IPS-18a (cell line): ENCODE measurements at regions not wholly inside any gene's neighbourhood (a gene's known extent, or its start where the extent isn't known, plus 50 kb on each side); places are given as distances from the start of the nearest gene placed in this dataset.
"Not testable (repeated sequence)": the region's sequence is repeated elsewhere in the genome, so short reads cannot be mapped to it uniquely, and the experiment has no call there.

ENCODE experiments used
- H3K27ac ChIP-seq: one replicate; pipeline ENCODE4 v1.5.1; 2013; ENCODE audit warnings: low read length
- H3K27me3 ChIP-seq: one replicate; pipeline ENCODE4 v1.6.1; 2013; ENCODE audit warnings: mild to moderate bottlenecking, low read length; ENCODE audit not compliant: control insufficient read depth, insufficient read depth
- H3K36me3 ChIP-seq: one replicate; pipeline ENCODE4 v1.6.1; 2013; ENCODE audit warnings: low read depth, low read length; ENCODE audit not compliant: control insufficient read depth
- H3K4me1 ChIP-seq: one replicate; pipeline ENCODE4 v1.6.1; 2013; ENCODE audit warnings: low read depth, low read length; ENCODE audit not compliant: control insufficient read depth
- H3K4me3 ChIP-seq: one replicate; pipeline ENCODE4 v1.5.1; 2013; ENCODE audit warnings: low read length
- H3K9ac ChIP-seq: one replicate; pipeline ENCODE4 v1.6.1; 2013; ENCODE audit warnings: mild to moderate bottlenecking, low read length, moderate library complexity
- H3K9me3 ChIP-seq: one replicate; pipeline ENCODE4 v1.6.1; 2013; ENCODE audit warnings: low read depth, low read length; ENCODE audit not compliant: control insufficient read depth

DNA sequence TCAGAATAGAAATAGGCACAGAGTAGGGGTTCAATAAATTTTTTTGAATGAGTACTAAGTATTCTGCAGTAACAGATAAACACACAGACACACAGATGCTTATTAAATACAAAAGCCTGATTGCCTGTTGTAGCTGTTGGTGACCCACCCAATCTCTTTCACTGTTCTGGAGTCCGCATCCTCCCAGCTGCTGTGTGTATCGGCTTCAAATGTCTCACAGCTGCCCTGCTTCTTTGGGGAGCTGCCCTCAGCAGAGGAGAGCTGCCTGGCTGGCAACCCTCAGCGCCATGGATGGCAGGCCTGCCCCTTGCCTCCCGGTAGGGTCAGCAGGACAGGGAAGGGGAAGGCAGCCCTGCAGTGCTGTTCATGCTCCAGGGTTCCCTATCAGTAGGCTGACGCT lies 50.5 kb upstream of the PRNP start:
- Histone ChIP-seq H3K27me3 (no peaks in the 10 kb centered on the region), H3K4me3 (no peak overlapping the region), H3K4me1 (no peaks in the 10 kb centered on the region), H3K9me3 (no peaks in the 10 kb centered on the region), H3K9ac (no peak overlapping the region), H3K27ac (no peak overlapping the region), H3K36me3 (no peaks in the 10 kb centered on the region)

- Histone ChIP-seq H3K9ac (no peak overlapping the region), H3K36me3 (no peaks in the 10 kb centered on the region), H3K4me3 (no peak overlapping the region), H3K4me1 (no peaks in the 10 kb centered on the region), H3K27me3 (no peaks in the 10 kb centered on the region), H3K27ac (no peak overlapping the region), H3K9me3 (no peaks in the 10 kb centered on the region)
These were observed 50.9 kb upstream of the PRNP start for GRCh38 chr20:4635342-4635741.

DNA sequence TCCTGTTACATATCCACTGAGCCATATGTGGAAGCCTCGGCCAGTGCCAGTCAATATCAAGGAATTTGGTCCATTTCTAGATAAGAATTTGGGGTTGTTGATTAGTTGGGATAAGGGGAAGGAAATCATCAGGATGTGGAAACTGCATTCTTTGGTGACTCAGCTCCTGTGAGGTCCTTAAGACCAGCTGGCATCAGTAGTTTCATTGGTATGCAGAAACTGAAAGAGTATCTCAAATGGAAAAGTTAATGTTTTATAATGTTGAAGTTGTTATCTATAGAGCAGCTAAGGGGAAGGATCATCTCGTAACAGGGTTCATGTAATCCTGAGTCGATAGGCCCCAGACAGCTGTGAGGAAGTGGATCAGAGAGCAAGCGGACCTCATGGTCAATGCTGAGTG lies 52.5 kb upstream of the PRNP start:
- Histone ChIP-seq H3K4me3 (no peak overlapping the region), H3K9me3 (no peaks in the 10 kb centered on the region), H3K36me3 (no peaks in the 10 kb centered on the region), H3K27ac (no peak overlapping the region), H3K27me3 (no peaks in the 10 kb centered on the region), H3K4me1 (no peaks in the 10 kb centered on the region), H3K9ac (no peak overlapping the region)

DNA sequence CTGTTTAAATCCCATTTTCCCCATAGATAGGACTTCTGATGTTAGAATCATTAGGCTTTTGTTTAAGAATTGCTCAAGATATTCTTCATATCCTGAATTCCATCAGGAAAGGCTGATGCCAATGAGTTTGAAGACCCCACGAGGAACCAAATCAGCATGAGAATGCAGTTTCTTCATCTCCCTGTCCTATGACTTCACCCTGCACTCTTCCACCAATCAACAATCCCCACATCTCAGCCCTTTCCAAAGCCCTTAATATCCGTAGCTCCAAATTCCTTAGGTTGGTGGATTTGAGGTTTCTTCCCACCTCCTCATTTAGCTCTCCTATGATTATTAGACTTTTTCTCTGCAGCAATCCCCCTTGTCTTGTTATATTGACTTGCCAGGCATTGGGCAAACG lies 52.9 kb upstream of the PRNP start:
- Histone ChIP-seq H3K27ac (no peak overlapping the region), H3K36me3 (no peaks in the 10 kb centered on the region), H3K9me3 (no peaks in the 10 kb centered on the region), H3K4me3 (no peak overlapping the region), H3K9ac (no peak overlapping the region), H3K4me1 (no peaks in the 10 kb centered on the region), H3K27me3 (no peaks in the 10 kb centered on the region)

- H3K27me3 ChIP-seq: no peaks in the 10 kb centered on the region
- H3K4me1 ChIP-seq: no peaks in the 10 kb centered on the region
- H3K36me3 ChIP-seq: no peaks in the 10 kb centered on the region
- H3K9me3 ChIP-seq: no peaks in the 10 kb centered on the region
- no peak overlapping the region for H3K27ac ChIP-seq
- H3K9ac ChIP-seq: no peak overlapping the region
- no peak overlapping the region for H3K4me3 ChIP-seq
These were observed 53.4 kb upstream of the PRNP start for GRCh38 chr20:4632876-4633275.

DNA sequence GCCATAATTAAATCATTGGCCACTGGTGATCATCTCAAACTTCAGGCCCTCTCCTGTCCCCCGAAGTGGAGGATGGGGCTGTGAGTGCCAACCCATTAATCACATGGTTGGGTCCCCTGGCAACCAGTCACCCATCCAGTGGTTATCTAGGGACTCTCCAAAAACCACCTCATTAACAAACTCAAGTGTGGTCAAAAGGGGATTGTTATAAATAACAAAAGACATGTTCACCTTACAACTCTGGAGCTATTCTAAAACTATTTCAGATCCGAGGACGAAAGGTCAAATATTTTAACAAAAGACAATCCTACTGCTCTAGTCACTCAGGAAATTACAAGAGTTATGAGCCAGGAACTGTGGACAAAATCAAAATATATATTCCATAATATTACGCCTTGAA lies 60.0 kb upstream of the PRNP start:
- no peak overlapping the region for H3K27ac ChIP-seq
- H3K4me3 ChIP-seq: no peak overlapping the region
- peaks cover 4% of the 10 kb centered on the region for H3K4me1 ChIP-seq
- no peaks in the 10 kb centered on the region for H3K27me3 ChIP-seq
- no peak overlapping the region for H3K9ac ChIP-seq
- no peaks in the 10 kb centered on the region for H3K36me3 ChIP-seq
- H3K9me3 ChIP-seq: no peaks in the 10 kb centered on the region

GRCh38 chr20:4625687-4626086 lies 60.6 kb upstream of the PRNP start:
- no peak overlapping the region for H3K4me3 ChIP-seq
- H3K9ac ChIP-seq: no peak overlapping the region
- no peaks in the 10 kb centered on the region for H3K9me3 ChIP-seq
- no peaks in the 10 kb centered on the region for H3K36me3 ChIP-seq
- peaks cover 4% of the 10 kb centered on the region for H3K4me1 ChIP-seq
- no peak overlapping the region for H3K27ac ChIP-seq
- H3K27me3 ChIP-seq: no peaks in the 10 kb centered on the region

GRCh38 chr20:4624675-4625336 lies 61.5 kb upstream of the PRNP start:
- H3K27me3 ChIP-seq, H3K4me1 ChIP-seq, H3K36me3 ChIP-seq, H3K9ac ChIP-seq, H3K4me3 ChIP-seq, H3K9me3 ChIP-seq, H3K27ac ChIP-seq: not testable (repeated sequence)

DNA sequence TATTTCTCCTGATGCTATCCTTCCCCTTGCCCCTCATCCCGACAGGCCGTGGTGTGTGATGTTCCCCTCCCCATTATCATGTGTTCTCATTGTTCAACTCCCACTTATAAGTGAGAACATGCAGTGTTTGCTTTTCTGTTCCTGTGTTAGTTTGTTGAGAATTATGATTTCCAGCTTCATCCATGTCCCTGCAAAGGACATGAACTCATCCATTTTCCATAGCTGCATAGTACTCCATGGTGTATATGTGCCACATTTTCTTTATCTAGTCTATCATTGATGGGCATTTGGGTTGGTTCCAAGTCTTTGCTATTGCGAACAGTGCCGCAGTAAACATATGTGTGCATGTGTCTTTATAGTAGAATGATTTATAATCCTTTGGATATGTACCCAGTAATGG lies 67.1 kb upstream of the PRNP start:
- not testable (repeated sequence) for H3K9me3 ChIP-seq

DNA sequence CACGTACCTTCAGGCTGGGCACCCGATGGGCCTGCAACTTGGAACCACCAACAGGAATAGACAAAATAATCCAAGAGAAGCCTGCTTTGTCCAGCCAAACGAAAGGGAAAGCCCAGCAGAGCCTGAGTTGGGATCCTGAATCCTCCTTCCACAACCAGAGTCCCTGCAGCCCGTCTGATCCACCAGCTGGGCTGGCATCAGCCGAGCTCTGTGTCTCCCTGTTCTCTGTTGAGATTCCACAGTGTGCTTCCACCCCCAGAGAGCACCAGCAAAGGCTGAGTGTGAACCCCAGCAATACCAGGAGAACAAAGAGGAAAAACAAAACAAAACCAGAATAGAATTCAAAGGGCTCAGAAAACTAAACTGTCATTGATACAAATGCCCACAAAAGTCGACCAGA lies 68.8 kb upstream of the PRNP start:
- Histone ChIP-seq H3K27ac (no peak overlapping the region), H3K27me3 (no peaks in the 10 kb centered on the region), H3K9ac (no peak overlapping the region), H3K36me3 (no peaks in the 10 kb centered on the region), H3K9me3 (no peaks in the 10 kb centered on the region), H3K4me3 (no peak overlapping the region), H3K4me1 (peaks cover 4% of the 10 kb centered on the region)

More for the DNA sequence above, 67.1 kb upstream of the PRNP start:
- not testable (repeated sequence) for H3K4me3 ChIP-seq, H3K36me3 ChIP-seq, H3K4me1 ChIP-seq, H3K27ac ChIP-seq, H3K9ac ChIP-seq, H3K27me3 ChIP-seq

DNA sequence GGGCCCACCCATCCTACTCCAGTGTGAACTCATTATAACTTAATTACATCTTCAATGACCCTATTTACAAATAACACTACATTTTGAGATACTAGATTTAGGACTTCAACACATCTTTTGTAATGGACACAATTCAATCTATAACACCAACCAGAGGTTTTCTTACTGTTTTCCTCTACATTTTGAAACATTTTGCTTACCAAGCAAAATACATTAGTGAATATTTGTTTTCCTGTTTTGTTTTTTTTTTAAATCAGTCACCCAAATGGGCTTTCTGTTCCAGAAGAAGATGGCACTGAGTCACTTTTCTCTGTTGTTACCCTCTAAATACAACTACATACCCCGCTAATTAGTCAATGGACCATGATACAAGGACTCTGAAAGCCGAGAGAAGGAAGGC lies 69.2 kb upstream of the PRNP start:
- Histone ChIP-seq H3K9ac (no peak overlapping the region), H3K27ac (no peak overlapping the region), H3K27me3 (no peaks in the 10 kb centered on the region), H3K36me3 (no peaks in the 10 kb centered on the region), H3K4me3 (no peak overlapping the region), H3K9me3 (no peaks in the 10 kb centered on the region), H3K4me1 (peaks cover 4% of the 10 kb centered on the region)

GRCh38 chr20:4613718-4614620 lies 72.3 kb upstream of the PRNP start:
- Histone ChIP-seq H3K27me3 (no peaks in the 10 kb centered on the region), H3K9ac (no peak overlapping the region), H3K4me3 (no peak overlapping the region), H3K4me1 (peaks cover 4% of the 10 kb centered on the region), H3K9me3 (no peaks in the 10 kb centered on the region), H3K36me3 (no peaks in the 10 kb centered on the region), H3K27ac (no peak overlapping the region)
